H9 (cell line): ENCODE measurements at regions not wholly inside any gene's neighbourhood (a gene's known extent, or its start where the extent isn't known, plus 50 kb on each side); places are given as distances from the start of the nearest gene placed in this dataset.

ENCODE experiments used
- DNase-seq: peaks from one replicate; pipeline ENCODE4 v3.0.0-alpha.2; 2017
- H2AFZ ChIP-seq: one replicate; pipeline ENCODE4 v1.6.1; 2013; ENCODE audit warnings: mild to moderate bottlenecking, low read length, control low read depth, moderate library complexity
- H2AK5ac ChIP-seq: 2 replicates; pipeline ENCODE4 v1.6.1; 2013; ENCODE audit warnings: low read length, control low read depth, mixed read lengths; ENCODE audit not compliant: insufficient read length
- H2BK120ac ChIP-seq: one replicate; pipeline ENCODE4 v1.6.1; 2013; ENCODE audit warnings: low read depth, mild to moderate bottlenecking, low read length, control low read depth, inconsistent platforms; ENCODE audit not compliant: poor library complexity, severe bottlenecking
- H2BK12ac ChIP-seq: 2 replicates; pipeline ENCODE4 v1.6.1; 2013; ENCODE audit warnings: low read length, control low read depth, mixed read lengths, low read depth; ENCODE audit not compliant: insufficient read length
- H2BK15ac ChIP-seq: 2 replicates; pipeline ENCODE4 v1.6.1; 2013; ENCODE audit warnings: low read depth, low read length, control low read depth
- H2BK20ac ChIP-seq: one replicate; pipeline ENCODE4 v1.6.1; 2013; ENCODE audit warnings: low read depth, mild to moderate bottlenecking, low read length, control low read depth, inconsistent platforms; ENCODE audit not compliant: poor library complexity, severe bottlenecking
- H2BK5ac ChIP-seq: 2 replicates; pipeline ENCODE4 v1.6.1; 2013; ENCODE audit warnings: low read length, control low read depth, mixed read lengths; ENCODE audit not compliant: insufficient read length
- H3K14ac ChIP-seq: 2 replicates; pipeline ENCODE4 v1.6.1; 2013; ENCODE audit warnings: low read length, control low read depth; ENCODE audit not compliant: insufficient read depth
- H3K18ac ChIP-seq: 2 replicates; pipeline ENCODE4 v1.6.1; 2013; ENCODE audit warnings: low read depth, mild to moderate bottlenecking, mixed read lengths, low read length, control low read depth; ENCODE audit not compliant: insufficient read length
- H3K23ac ChIP-seq: 2 replicates; pipeline ENCODE4 v1.6.1; 2013; ENCODE audit warnings: low read length, control low read depth, mixed read lengths, low read depth; ENCODE audit not compliant: insufficient read length
- H3K23me2 ChIP-seq: 2 replicates; pipeline ENCODE4 v1.6.1; 2013; ENCODE audit warnings: low read depth, mild to moderate bottlenecking, mixed read lengths, low read length, control low read depth; ENCODE audit not compliant: insufficient read length, poor library complexity, severe bottlenecking
- H3K27ac ChIP-seq: 2 replicates; pipeline ENCODE4 v1.5.1; 2013; ENCODE audit warnings: low read length, control low read depth, mixed read lengths, low read depth; ENCODE audit not compliant: insufficient read length
- H3K27me3 ChIP-seq: 2 replicates; pipeline ENCODE4 v1.6.1; 2013; ENCODE audit warnings: low read length, control low read depth, inconsistent platforms; ENCODE audit not compliant: insufficient read depth
- H3K4ac ChIP-seq: 2 replicates; pipeline ENCODE4 v1.6.1; 2013; ENCODE audit warnings: low read depth, mild to moderate bottlenecking, control low read depth, inconsistent platforms, low read length, moderate library complexity
- H3K4me1 ChIP-seq: 2 replicates; pipeline ENCODE4 v1.6.1; 2013; ENCODE audit warnings: low read length, control low read depth, inconsistent platforms; ENCODE audit not compliant: insufficient read depth
- H3K4me2 ChIP-seq: 2 replicates; pipeline ENCODE4 v1.6.1; 2013; ENCODE audit warnings: low read length, control low read depth, mixed read lengths; ENCODE audit not compliant: insufficient read length, insufficient read depth
- H3K56ac ChIP-seq: 2 replicates; pipeline ENCODE4 v1.6.1; 2013; ENCODE audit warnings: low read depth, mild to moderate bottlenecking, mixed read lengths, low read length, control low read depth; ENCODE audit not compliant: insufficient read length
- H3K79me1 ChIP-seq: 2 replicates; pipeline ENCODE4 v1.6.1; 2013; ENCODE audit warnings: low read depth, mild to moderate bottlenecking, moderate library complexity, low read length, control low read depth, inconsistent platforms; ENCODE audit not compliant: insufficient read depth, poor library complexity, severe bottlenecking
- H3K79me2 ChIP-seq: 2 replicates; pipeline ENCODE4 v1.6.1; 2013; ENCODE audit warnings: low read length, control low read depth, inconsistent platforms; ENCODE audit not compliant: insufficient read depth
- H3K9ac ChIP-seq: 2 replicates; pipeline ENCODE4 v1.6.1; 2013; ENCODE audit warnings: low read length, control low read depth, mixed read lengths; ENCODE audit not compliant: insufficient read length; ENCODE audit errors: extremely low read depth
- H3K9me3 ChIP-seq: one replicate; pipeline ENCODE4 v1.6.1; 2013; ENCODE audit warnings: low read depth, low read length, inconsistent platforms; ENCODE audit not compliant: control insufficient read depth
- H3T11ph ChIP-seq: one replicate; pipeline ENCODE4 v1.6.1; 2013; ENCODE audit warnings: mild to moderate bottlenecking, low read length, control low read depth, inconsistent platforms
- H4K20me1 ChIP-seq: one replicate; pipeline ENCODE4 v1.6.1; 2013; ENCODE audit not compliant: control insufficient read depth, insufficient read length, insufficient read depth
- H4K5ac ChIP-seq: 2 replicates; pipeline ENCODE4 v1.6.1; 2013; ENCODE audit warnings: low read depth, mild to moderate bottlenecking, mixed read lengths, low read length, control low read depth; ENCODE audit not compliant: insufficient read length
- H4K8ac ChIP-seq: replicated peaks from 2 replicates; pipeline ENCODE4 v1.6.1; 2013; ENCODE audit warnings: low read length, control low read depth, mixed read lengths, low read depth; ENCODE audit not compliant: insufficient read length
- H4K91ac ChIP-seq: 2 replicates; pipeline ENCODE4 v1.6.1; 2013; ENCODE audit warnings: low read depth, mild to moderate bottlenecking, moderate library complexity, mixed read lengths, low read length, control low read depth; ENCODE audit not compliant: insufficient read length
- H3K27ac Mint-ChIP-seq, 3 experiments: 2 replicates in 2 of 3; 3 replicates in 1 of 3; pipeline ENCODE4 v1.8.0; 2020 to 2021; ENCODE audit warnings: mixed read lengths in 3 of 3, mild to moderate bottlenecking in 1 of 3, moderate library complexity in 1 of 3
- H3K27me3 Mint-ChIP-seq: 2 replicates; pipeline ENCODE4 v1.8.0; 2021; ENCODE audit warnings: low read depth, mild to moderate bottlenecking, moderate library complexity, mixed read lengths
- H3K36me3 Mint-ChIP-seq, 3 experiments: 2 replicates in 2 of 3; 3 replicates in 1 of 3; pipeline ENCODE4 v1.8.0; 2020 to 2021; ENCODE audit warnings: low read depth in 3 of 3, mixed read lengths in 3 of 3; ENCODE audit not compliant: insufficient read depth in 1 of 3
- H3K4me1 Mint-ChIP-seq, 2 experiments: 2 replicates each; pipeline ENCODE4 v1.8.0; 2020; ENCODE audit warnings: mixed read lengths in 2 of 2
- H3K4me3 Mint-ChIP-seq, 2 experiments: 2 replicates in 1 of 2; 3 replicates in 1 of 2; pipeline ENCODE4 v1.8.0; 2020 to 2021; ENCODE audit warnings: mild to moderate bottlenecking in 2 of 2, mixed read lengths in 2 of 2, moderate library complexity in 1 of 2
- H3K9me3 Mint-ChIP-seq, 2 experiments: 2 replicates in 1 of 2; 3 replicates in 1 of 2; pipeline ENCODE4 v1.8.0; 2020; ENCODE audit warnings: mild to moderate bottlenecking in 2 of 2, mixed read lengths in 2 of 2, moderate library complexity in 1 of 2
- WGBS: extraction: QIAGEN DNeasy Blood & Tissue Kit; methylation state at CpG from one replicate; pipeline ENCODE4 v1.1.7; 2013; ENCODE audit warnings: missing lambda C conversion rate, low lambda C conversion rate, mixed read lengths; ENCODE audit not compliant: insufficient read length; ENCODE audit errors: extremely low coverage; 5-methylcytosine and 5-hydroxymethylcytosine counted together
- TF ChIP-seq, protein P1 (sequence below): fragments of 200-600 bp; sonication (generic); conservative IDR thresholded peaks from 3 replicates; pipeline ENCODE4 v1.8.0; 2021; ENCODE audit warnings: antibody characterized with exemption, mild to moderate bottlenecking

DNA sequence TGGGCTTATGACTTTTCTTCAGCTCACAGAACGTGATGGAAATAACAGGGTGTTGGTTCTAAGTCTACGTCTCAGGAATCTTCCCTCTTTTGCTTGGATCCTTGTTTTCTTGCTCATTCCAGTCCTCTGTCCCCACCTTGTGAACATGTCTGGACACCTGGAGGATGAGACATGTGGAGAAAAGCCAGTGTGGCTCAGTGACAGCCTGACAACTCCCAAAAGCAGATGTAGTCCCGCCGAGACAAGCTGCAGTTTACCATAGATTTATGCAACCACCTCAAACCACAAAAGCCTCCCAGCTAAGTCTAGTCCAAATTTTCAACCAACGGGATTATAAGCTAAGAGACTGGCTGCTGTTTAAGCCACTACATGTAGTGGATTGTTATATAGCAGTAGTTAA, 476.1 kb downstream of the SH2D4B start:
- H4K91ac ChIP-seq = no peak overlapping the region
- no peak overlapping the region for H3K18ac ChIP-seq
- H3K4me3 Mint-ChIP-seq = no peak overlapping the region
- H2AFZ ChIP-seq = no peak overlapping the region
- H3K23me2 ChIP-seq = no peaks in the 10 kb centered on the region
- no CpG with 5 or more reads among the region's 5 CpGs for WGBS
- H4K8ac ChIP-seq = no peak overlapping the region
- H3T11ph ChIP-seq = no peak overlapping the region
- H3K27ac ChIP-seq = no peak overlapping the region
- H4K20me1 ChIP-seq = no peaks in the 10 kb centered on the region
- no peak overlapping the region for H2AK5ac ChIP-seq
- no peak overlapping the region for H3K4me2 ChIP-seq
- no peaks in the 10 kb centered on the region for H3K4me1 ChIP-seq
- H2BK12ac ChIP-seq = no peak overlapping the region
- H3K4me1 Mint-ChIP-seq = no peaks in the 10 kb centered on the region; a peak in 1 of 4 replicates
- no peaks in the 10 kb centered on the region for H3K9me3 ChIP-seq
- H3K27me3 ChIP-seq = no peaks in the 10 kb centered on the region
- H3K14ac ChIP-seq = no peak overlapping the region
- H2BK15ac ChIP-seq = no peak overlapping the region
- H3K79me2 ChIP-seq = no peaks in the 10 kb centered on the region
- no peak for DNase-seq
- H2BK20ac ChIP-seq = no peak overlapping the region
- H3K9ac ChIP-seq = no peak overlapping the region
- no peak overlapping the region for H3K4ac ChIP-seq
- no peak overlapping the region for H3K23ac ChIP-seq
- H2BK5ac ChIP-seq = no peak overlapping the region
- no peak overlapping the region for H3K56ac ChIP-seq
- H3K27ac Mint-ChIP-seq = no peak overlapping the region
- no peak overlapping the region for H2BK120ac ChIP-seq
- H3K9me3 Mint-ChIP-seq = peaks cover 0 to 4% of the 10 kb centered on the region in 2 experiments; a peak in 1 of 5 replicates
- H3K79me1 ChIP-seq = no peaks in the 10 kb centered on the region
- TF ChIP-seq, protein P1, sequence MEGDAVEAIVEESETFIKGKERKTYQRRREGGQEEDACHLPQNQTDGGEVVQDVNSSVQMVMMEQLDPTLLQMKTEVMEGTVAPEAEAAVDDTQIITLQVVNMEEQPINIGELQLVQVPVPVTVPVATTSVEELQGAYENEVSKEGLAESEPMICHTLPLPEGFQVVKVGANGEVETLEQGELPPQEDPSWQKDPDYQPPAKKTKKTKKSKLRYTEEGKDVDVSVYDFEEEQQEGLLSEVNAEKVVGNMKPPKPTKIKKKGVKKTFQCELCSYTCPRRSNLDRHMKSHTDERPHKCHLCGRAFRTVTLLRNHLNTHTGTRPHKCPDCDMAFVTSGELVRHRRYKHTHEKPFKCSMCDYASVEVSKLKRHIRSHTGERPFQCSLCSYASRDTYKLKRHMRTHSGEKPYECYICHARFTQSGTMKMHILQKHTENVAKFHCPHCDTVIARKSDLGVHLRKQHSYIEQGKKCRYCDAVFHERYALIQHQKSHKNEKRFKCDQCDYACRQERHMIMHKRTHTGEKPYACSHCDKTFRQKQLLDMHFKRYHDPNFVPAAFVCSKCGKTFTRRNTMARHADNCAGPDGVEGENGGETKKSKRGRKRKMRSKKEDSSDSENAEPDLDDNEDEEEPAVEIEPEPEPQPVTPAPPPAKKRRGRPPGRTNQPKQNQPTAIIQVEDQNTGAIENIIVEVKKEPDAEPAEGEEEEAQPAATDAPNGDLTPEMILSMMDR = no peak
- H4K5ac ChIP-seq = no peak overlapping the region
- H3K27me3 Mint-ChIP-seq = no peaks in the 10 kb centered on the region
- H3K36me3 Mint-ChIP-seq = no peaks in the 10 kb centered on the region
